Esophagus squamous epithelium (tissue), 4 donors: ENCODE measurements at regions not wholly inside any gene's neighbourhood (a gene's known extent, or its start where the extent isn't known, plus 50 kb on each side); places are given as distances from the start of the nearest gene placed in this dataset.

Experiments used
- POLR2A ChIP-seq, 4 donors: fragments of 450-650 bp; IDR thresholded peaks; one replicate each; pipeline ENCODE4 v1.6.1; 2017; ENCODE audit warnings: antibody characterized with exemption in 4 of 4, mild to moderate bottlenecking in 4 of 4, moderate library complexity in 3 of 4
- TF ChIP-seq, protein P1 (sequence below), 6 experiments: fragments of 450-650 bp in 4 of 6; fragments of 200-600 bp in 2 of 6; sonication (generic) in 2 of 6; IDR thresholded peaks; one replicate each; pipeline ENCODE4 v1.5.1; 2016 to 2019; ENCODE audit warnings: antibody characterized with exemption in 6 of 6, mild to moderate bottlenecking in 4 of 6, moderate library complexity in 4 of 6

DNA sequence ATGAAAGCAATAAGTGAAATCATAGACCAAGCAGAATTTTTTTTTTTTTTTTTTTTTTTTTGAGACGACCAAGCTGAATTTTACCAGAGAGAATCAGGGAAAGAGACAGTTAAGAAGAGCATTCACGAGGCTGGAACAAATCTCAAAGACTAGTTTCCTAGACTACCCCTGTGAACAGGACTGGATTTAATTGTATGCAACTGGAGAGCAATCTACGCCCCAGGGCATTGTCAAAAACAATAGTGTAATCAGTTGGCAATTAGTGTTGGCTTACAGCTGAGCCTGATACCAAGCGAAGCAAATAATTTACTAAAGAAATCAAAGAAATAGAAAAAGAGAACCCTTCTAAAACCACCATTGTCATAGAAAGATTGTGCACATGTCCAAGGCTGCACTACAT lies 232.9 kb upstream of the CPNE8 start:
- TF ChIP-seq, protein P1, sequence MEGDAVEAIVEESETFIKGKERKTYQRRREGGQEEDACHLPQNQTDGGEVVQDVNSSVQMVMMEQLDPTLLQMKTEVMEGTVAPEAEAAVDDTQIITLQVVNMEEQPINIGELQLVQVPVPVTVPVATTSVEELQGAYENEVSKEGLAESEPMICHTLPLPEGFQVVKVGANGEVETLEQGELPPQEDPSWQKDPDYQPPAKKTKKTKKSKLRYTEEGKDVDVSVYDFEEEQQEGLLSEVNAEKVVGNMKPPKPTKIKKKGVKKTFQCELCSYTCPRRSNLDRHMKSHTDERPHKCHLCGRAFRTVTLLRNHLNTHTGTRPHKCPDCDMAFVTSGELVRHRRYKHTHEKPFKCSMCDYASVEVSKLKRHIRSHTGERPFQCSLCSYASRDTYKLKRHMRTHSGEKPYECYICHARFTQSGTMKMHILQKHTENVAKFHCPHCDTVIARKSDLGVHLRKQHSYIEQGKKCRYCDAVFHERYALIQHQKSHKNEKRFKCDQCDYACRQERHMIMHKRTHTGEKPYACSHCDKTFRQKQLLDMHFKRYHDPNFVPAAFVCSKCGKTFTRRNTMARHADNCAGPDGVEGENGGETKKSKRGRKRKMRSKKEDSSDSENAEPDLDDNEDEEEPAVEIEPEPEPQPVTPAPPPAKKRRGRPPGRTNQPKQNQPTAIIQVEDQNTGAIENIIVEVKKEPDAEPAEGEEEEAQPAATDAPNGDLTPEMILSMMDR (IDR thresholded peaks at IDR 0.05) = no peak
- TF ChIP-seq POLR2A (IDR thresholded peaks at IDR 0.05) = no peak
